IMR-90 (cell line): ENCODE measurements at regions not wholly inside any gene's neighbourhood (a gene's known extent, or its start where the extent isn't known, plus 50 kb on each side); places are given as distances from the start of the nearest gene placed in this dataset.
"Not testable (repeated sequence)": the region's sequence is repeated elsewhere in the genome, so short reads cannot be mapped to it uniquely, and the experiment has no call there.

Experiments
- ATAC-seq: fragments of 200-7000 bp; cut with Tn5 transposase; 2 replicates; pipeline ENCODE4 v1.9.1; 2020; ENCODE audit warnings: low read depth, mild to moderate bottlenecking, moderate library complexity
- BruUV-seq: library from RNA; stranded (reverse); fragments of 400-500 nt; replicated peaks from 2 replicates; lab custom pipeline; 2021; lab: Mats Ljungman, UMichigan
- CTCF ChIA-PET: fragments of 300-600 bp; formaldehyde crosslinking; extraction: SDS; loops from one replicate; lab custom pipeline; 2021; ENCODE audit warnings: antibody characterized with exemption; lab: Yijun Ruan, JAX
- POLR2A ChIA-PET: fragments of 300-600 bp; sonication (Branson Sonifier 250); formaldehyde crosslinking; loops from one replicate; lab custom pipeline; 2022; ENCODE audit warnings: antibody characterized with exemption; ENCODE audit not compliant: unreplicated experiment; lab: Charles Lee
- DNase-seq: peaks from one replicate; pipeline ENCODE4 v3.0.0; 2013
- H2AFZ ChIP-seq: replicated peaks from 2 replicates; pipeline ENCODE3; 2013; ENCODE audit warnings: low read length, mild to moderate bottlenecking; ENCODE audit not compliant: poor library complexity
- H2AK5ac ChIP-seq: 2 replicates; pipeline ENCODE4 v1.6.1; 2013; ENCODE audit warnings: low read depth, low read length, inconsistent platforms
- H2AK9ac ChIP-seq: replicated peaks from 2 replicates; pipeline ENCODE3; 2013; ENCODE audit warnings: mild to moderate bottlenecking, low read depth, low read length, moderate library complexity; ENCODE audit not compliant: poor library complexity
- H2BK120ac ChIP-seq: 2 replicates; pipeline ENCODE4 v1.6.1; 2013; ENCODE audit warnings: low read depth, low read length, inconsistent platforms
- H2BK15ac ChIP-seq: 3 replicates; pipeline ENCODE4 v1.6.1; 2013; ENCODE audit warnings: low read depth, low read length, inconsistent platforms
- H2BK20ac ChIP-seq: 2 replicates; pipeline ENCODE4 v1.6.1; 2013; ENCODE audit warnings: low read depth, mild to moderate bottlenecking, inconsistent platforms, low read length, moderate library complexity
- H2BK5ac ChIP-seq: 2 replicates; pipeline ENCODE4 v1.6.1; 2013; ENCODE audit warnings: mild to moderate bottlenecking, low read depth, low read length, inconsistent platforms; ENCODE audit not compliant: poor library complexity, severe bottlenecking
- H3K14ac ChIP-seq: replicated peaks from 2 replicates; pipeline ENCODE4 v1.6.1; 2013; ENCODE audit warnings: low read depth, low read length, inconsistent platforms
- H3K18ac ChIP-seq: 2 replicates; pipeline ENCODE4 v1.6.1; 2013; ENCODE audit warnings: low read depth, low read length, control low read depth
- H3K23ac ChIP-seq: 2 replicates; pipeline ENCODE4 v1.6.1; 2013; ENCODE audit warnings: low read depth, low read length, inconsistent platforms
- H3K27ac ChIP-seq: 2 replicates; pipeline ENCODE4 v1.5.1; 2013; ENCODE audit warnings: mild to moderate bottlenecking, control low read depth, low read length; ENCODE audit not compliant: insufficient read depth
- H3K27me3 ChIP-seq: 2 replicates; pipeline ENCODE4 v1.6.1; 2013; ENCODE audit warnings: low read length; ENCODE audit not compliant: control insufficient read depth, insufficient read depth
- H3K36me3 ChIP-seq: 2 replicates; pipeline ENCODE4 v1.6.1; 2013; ENCODE audit warnings: low read length, mixed read lengths; ENCODE audit not compliant: control insufficient read depth, insufficient read depth
- H3K4ac ChIP-seq: 2 replicates; pipeline ENCODE4 v1.6.1; 2013; ENCODE audit warnings: low read depth, low read length, inconsistent platforms
- H3K4me1 ChIP-seq: 2 replicates; pipeline ENCODE4 v1.6.1; 2013; ENCODE audit warnings: low read length, mixed read lengths; ENCODE audit not compliant: control insufficient read depth, insufficient read depth
- H3K4me2 ChIP-seq: 2 replicates; pipeline ENCODE4 v1.6.1; 2013; ENCODE audit warnings: low read depth, mild to moderate bottlenecking, control low read depth, low read length, moderate library complexity
- H3K4me3 ChIP-seq: 2 replicates; pipeline ENCODE4 v1.5.1; 2013; ENCODE audit warnings: low read depth, mild to moderate bottlenecking, control low read depth, low read length, moderate library complexity; ENCODE audit not compliant: insufficient read depth
- H3K56ac ChIP-seq: 2 replicates; pipeline ENCODE4 v1.6.1; 2013; ENCODE audit warnings: low read length, inconsistent platforms; ENCODE audit not compliant: insufficient read depth; ENCODE audit errors: extremely low read depth
- H3K79me1 ChIP-seq, 2 experiments: 2 replicates each; pipeline ENCODE4 v1.6.1; 2013; ENCODE audit warnings: low read length in 2 of 2, inconsistent platforms in 1 of 2, low read depth in 1 of 2
- H3K9ac ChIP-seq: 2 replicates; pipeline ENCODE4 v1.6.1; 2013; ENCODE audit warnings: low read depth, low read length, control low read depth
- H3K9me1 ChIP-seq: 2 replicates; pipeline ENCODE4 v1.6.1; 2013; ENCODE audit warnings: low read length, inconsistent platforms; ENCODE audit not compliant: insufficient read depth
- H3K9me3 ChIP-seq: 2 replicates; pipeline ENCODE4 v1.6.1; 2013; ENCODE audit warnings: low read length; ENCODE audit not compliant: control insufficient read depth, insufficient read depth
- H4K20me1 ChIP-seq: 2 replicates; pipeline ENCODE4 v1.6.1; 2013; ENCODE audit warnings: low read length, inconsistent platforms; ENCODE audit not compliant: insufficient read depth
- H4K5ac ChIP-seq: 2 replicates; pipeline ENCODE4 v1.6.1; 2013; ENCODE audit warnings: mild to moderate bottlenecking, low read depth, low read length, control low read depth
- H4K8ac ChIP-seq, 2 experiments: 2 replicates each; pipeline ENCODE4 v1.6.1; 2013; ENCODE audit warnings: low read depth in 2 of 2, low read length in 2 of 2, control low read depth in 1 of 2, inconsistent platforms in 1 of 2
- H4K91ac ChIP-seq: 2 replicates; pipeline ENCODE4 v1.6.1; 2013; ENCODE audit warnings: low read depth, low read length, inconsistent platforms; ENCODE audit not compliant: insufficient read depth
- WGBS, 2 experiments: methylation state at CpG; one replicate each; pipeline versions ENCODE4 v1.1.5 to v1.1.7; 2013; ENCODE audit warnings: missing lambda C conversion rate in 2 of 2; ENCODE audit not compliant: insufficient read length in 1 of 2; ENCODE audit errors: extremely low coverage in 2 of 2; 5-methylcytosine and 5-hydroxymethylcytosine counted together
- dilution Hi-C: fragments of 300-500 bp; cut with HindIII; formaldehyde crosslinking; loops from one replicate; pipeline ENCODE4 v1.14.3; 2018; ENCODE audit warnings: low sequenced_read_pairs; ENCODE audit not compliant: unreplicated experiment
- in situ Hi-C: fragments of 300-500 bp; cut with MboI; formaldehyde crosslinking; loops from 3 replicates; pipeline ENCODE4 v1.14.3; 2019; ENCODE audit warnings: low sequenced_read_pairs, inconsistent platforms, mixed read lengths
- intact Hi-C: fragments of 100-400 bp; cut with micrococcal nuclease; formaldehyde crosslinking; loops from 2 replicates; pipeline ENCODE4 v1.10.0; 2022

- BruUV-seq, intact Hi-C loops, dilution Hi-C loops: not testable (repeated sequence)
Observed at GRCh38 chr15:91453376-91453775, 353.3 kb downstream of the SV2B start.

More at GRCh38 chr15:91453376-91453775, 353.3 kb downstream of the SV2B start:
- H4K20me1 ChIP-seq, H3K9ac ChIP-seq, H3K9me3 ChIP-seq, H3K23ac ChIP-seq, H2AFZ ChIP-seq, H3K56ac ChIP-seq, H3K4me2 ChIP-seq, H4K5ac ChIP-seq, H2BK120ac ChIP-seq, CTCF ChIA-PET, DNase-seq, H2BK15ac ChIP-seq, H3K9me1 ChIP-seq, H3K4me3 ChIP-seq, H2BK20ac ChIP-seq, H2AK9ac ChIP-seq, H3K27ac ChIP-seq, H3K27me3 ChIP-seq, H3K36me3 ChIP-seq, in situ Hi-C loops, H3K18ac ChIP-seq, H4K8ac ChIP-seq, H2BK5ac ChIP-seq, H2AK5ac ChIP-seq, H3K4me1 ChIP-seq, H3K14ac ChIP-seq, H3K79me1 ChIP-seq, ATAC-seq, H4K91ac ChIP-seq, H3K4ac ChIP-seq: not testable (repeated sequence)
- WGBS, 2 experiments, result no CpG with 5 or more reads among the region's 3 CpGs
- POLR2A ChIA-PET, result interaction anchor here (0.6 kb wide), 1 partner anchor 38 kb away, joined by 3 read pairs; no protein-coding TSS in a partner anchor
